ENCODE measurements at regions not wholly inside any gene's neighbourhood (a gene's known extent, or its start where the extent isn't known, plus 50 kb on each side); places are given as distances from the start of the nearest gene placed in this dataset.

GRCh38 chr13:31461923-31462322, 262.1 kb downstream of the B3GLCT start:
- Histone ChIP-seq H2AFZ (ENCODE audit: low read depth, low read length) (no peak overlapping the region), H3K4me3 (replicated peaks in 1 of 3; ENCODE audit: insufficient read depth in 1 of 3, low read depth in 1 of 3, low read length in 3 of 3) (no peak overlapping the region), H3K9ac (replicated peaks; ENCODE audit: extremely low read depth, insufficient read depth, low read length) (no peak overlapping the region), H3K9me3 (replicated peaks; ENCODE audit: control insufficient read depth, insufficient read depth, low read length) (no peaks in the 10 kb centered on the region), H3K27me3 (ENCODE audit: control insufficient read depth in 2 of 2, insufficient read depth in 2 of 2, low read length in 2 of 2) (peaks cover 4 to 6% of the 10 kb centered on the region in 2 experiments), H3K4me1 (ENCODE audit: control insufficient read depth, extremely low read depth, insufficient read depth, low read length) (no peaks in the 10 kb centered on the region), H4K20me1 (replicated peaks; ENCODE audit: control insufficient read depth, extremely low read depth, insufficient read depth, low read length) (no peaks in the 10 kb centered on the region), H3K36me3 (ENCODE audit: control insufficient read depth in 2 of 2, extremely low read depth in 1 of 2, insufficient read depth in 2 of 2, low read length in 2 of 2) (no peaks in the 10 kb centered on the region), H3K27ac (ENCODE audit: insufficient read depth, low read depth, low read length) (no peak overlapping the region), H3K4me2 (ENCODE audit: insufficient read depth, low read length) (no peak overlapping the region), H3K9me1 (replicated peaks; ENCODE audit: control insufficient read depth, extremely low read depth, insufficient read depth, low read length) (no peaks in the 10 kb centered on the region), H3K79me2 (ENCODE audit: control insufficient read depth, insufficient read depth, low read length) (no peaks in the 10 kb centered on the region)
- no peak for TF ChIP-seq POLR2A (IDR thresholded peaks at IDR 0.05; ENCODE audit: low read depth, low read length)
- no peak for TF ChIP-seq CTCF (IDR thresholded peaks at IDR 0.05; ENCODE audit: extremely low read depth in 1 of 2, insufficient read depth in 1 of 2, low read depth in 1 of 2, low read length in 2 of 2)
- no peak for TF ChIP-seq MAX (IDR thresholded peaks at IDR 0.05; ENCODE audit: insufficient read depth, insufficient read length)
- TF ChIP-seq JUN (IDR thresholded peaks at IDR 0.05; ENCODE audit: borderline replicate concordance, insufficient read depth, insufficient read length, low read depth): no peak
- TF ChIP-seq GATA2 (IDR thresholded peaks at IDR 0.05; ENCODE audit: insufficient read depth, insufficient read length, low read depth, low read length): no peak
- no peak for TF ChIP-seq MYC (IDR thresholded peaks at IDR 0.05; ENCODE audit: low read depth, low read length)
- TF ChIP-seq POLR2AphosphoS5 (IDR thresholded peaks at IDR 0.05; ENCODE audit: insufficient read depth, low read depth, low read length): no peak
- no peak for TF ChIP-seq FOS (IDR thresholded peaks at IDR 0.05; ENCODE audit: borderline replicate concordance, insufficient read depth, low read length)
- TF ChIP-seq EZH2 (IDR thresholded peaks at IDR 0.05; ENCODE audit: borderline replicate concordance, low read depth, low read length, severe bottlenecking): no peak
- POLR2A ChIA-PET: no interaction called here
- intact Hi-C loops (cut with micrococcal nuclease): no loop called here
- DNase-seq (ENCODE audit: low read depth, low spot score): no peak
- BruUV-seq (replicated peaks): no TSS peak
- dilution Hi-C loops (cut with MboI; ENCODE audit: extremely low pct_ligation_motif_present, low sequenced_read_pairs): no loop called here
- CTCF ChIA-PET: interaction anchor here (1.0 to 1.2 kb wide), 2 partner anchors 15 to 237 kb away, joined by 4 read pairs; no protein-coding TSS in a partner anchor
- no peak for FAIRE-seq

All from endothelial cell of umbilical vein (primary cell).